Dermis blood vessel endothelial cell (primary cell): ENCODE measurements at regions not wholly inside any gene's neighbourhood (a gene's known extent, or its start where the extent isn't known, plus 50 kb on each side); places are given as distances from the start of the nearest gene placed in this dataset.

Experiments
- DNase-seq: peaks from one replicate; pipeline ENCODE4 v3.0.0; 2010

GRCh38 chr1:194296201-194296600 lies 1109.8 kb upstream of the B3GALT2 start:
- no peak for DNase-seq

DNA sequence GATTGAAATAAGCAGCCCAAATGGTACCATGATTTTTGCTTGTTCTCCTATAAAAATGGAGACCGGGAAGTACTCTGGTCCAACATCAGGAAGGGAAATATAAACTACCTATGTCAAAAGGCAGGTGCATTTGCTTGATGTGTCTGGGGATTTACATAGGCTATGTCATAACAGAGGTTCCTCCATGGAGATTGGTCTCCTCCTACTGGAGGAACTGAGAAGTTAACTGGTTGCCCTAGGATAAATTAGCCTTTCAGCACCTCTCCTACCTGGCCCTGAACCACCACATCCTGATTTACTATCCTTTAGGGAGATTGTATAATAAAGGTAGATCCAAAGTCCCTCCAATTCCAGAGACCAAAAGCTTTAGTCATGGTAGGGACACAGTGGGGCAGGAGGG lies 1109.3 kb upstream of the B3GALT2 start:
- peak; percentile 4 for DNase-seq

- DNase-seq, result no peak
Observed at GRCh38 chr1:194293851-194294405, 1107.5 kb upstream of the B3GALT2 start.

DNA sequence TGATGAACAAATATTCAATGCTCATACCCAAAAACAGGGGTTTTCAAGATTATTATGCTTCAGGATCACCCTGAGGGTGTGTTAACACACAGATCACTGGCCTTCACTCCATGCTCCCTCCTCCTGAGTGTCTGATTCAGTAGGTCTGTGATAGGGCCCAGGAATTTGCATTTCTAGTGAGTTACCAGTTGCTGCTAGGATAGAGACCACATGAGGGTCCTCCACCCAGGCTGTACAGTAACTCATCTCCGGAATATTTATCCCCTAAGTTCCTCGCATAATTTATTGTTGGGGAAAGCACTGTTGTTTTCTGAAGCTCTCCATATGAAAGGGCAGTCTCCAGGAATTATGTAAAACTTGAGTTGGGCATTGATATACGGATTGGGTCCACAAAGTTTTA lies 1106.6 kb upstream of the B3GALT2 start:
- no peak for DNase-seq

DNA sequence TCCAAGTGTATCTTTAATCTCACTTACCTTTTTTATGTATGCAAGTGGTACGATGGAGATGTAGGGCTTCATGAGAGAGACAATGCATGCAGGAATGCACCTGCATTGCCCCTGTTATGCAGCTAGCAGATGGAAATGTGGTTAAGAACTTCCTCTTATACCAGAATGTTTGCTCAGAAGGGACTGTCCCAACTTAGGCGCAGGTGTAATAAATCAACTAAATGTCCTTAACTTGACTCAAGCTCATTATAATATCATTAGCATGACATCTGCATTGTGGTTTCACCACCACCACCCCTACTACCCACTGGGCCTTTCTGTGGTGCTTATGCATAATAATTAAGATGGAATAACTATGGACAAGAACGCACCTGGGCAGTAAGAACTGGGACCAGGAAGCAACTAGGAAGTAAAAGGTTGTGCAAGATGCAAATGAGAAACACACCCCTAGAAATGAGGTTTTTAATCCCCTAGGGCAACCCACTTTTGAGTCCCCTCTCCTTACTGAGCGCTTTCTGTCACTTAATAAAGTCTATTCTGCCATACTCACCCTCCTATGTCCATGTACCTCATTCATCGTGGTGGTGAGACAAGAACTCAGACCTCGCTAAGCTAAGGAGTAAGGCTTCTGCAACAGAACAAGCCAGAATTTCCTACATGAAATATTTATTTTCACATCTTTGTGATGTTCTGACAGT lies 1103.3 kb upstream of the B3GALT2 start:
- no peak for DNase-seq

DNA sequence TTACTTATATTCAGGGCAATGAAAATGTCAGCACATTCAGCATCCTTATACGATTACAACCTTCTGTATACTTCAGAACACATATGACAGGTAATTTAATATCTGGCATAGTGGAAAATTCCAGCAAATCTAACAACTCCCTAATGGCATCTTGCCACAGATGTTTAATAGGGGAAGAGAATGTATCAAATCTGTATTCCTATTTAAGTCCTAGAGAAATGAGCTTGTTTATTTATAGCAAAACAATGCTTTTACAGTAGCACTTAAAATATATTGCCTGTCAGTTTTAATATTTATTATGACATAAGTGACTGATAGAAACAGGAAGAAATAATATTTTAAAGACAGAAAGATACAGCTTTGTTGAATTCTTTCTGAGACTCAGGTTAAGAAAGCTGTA lies 1101.8 kb upstream of the B3GALT2 start:
- DNase-seq, result no peak

DNA sequence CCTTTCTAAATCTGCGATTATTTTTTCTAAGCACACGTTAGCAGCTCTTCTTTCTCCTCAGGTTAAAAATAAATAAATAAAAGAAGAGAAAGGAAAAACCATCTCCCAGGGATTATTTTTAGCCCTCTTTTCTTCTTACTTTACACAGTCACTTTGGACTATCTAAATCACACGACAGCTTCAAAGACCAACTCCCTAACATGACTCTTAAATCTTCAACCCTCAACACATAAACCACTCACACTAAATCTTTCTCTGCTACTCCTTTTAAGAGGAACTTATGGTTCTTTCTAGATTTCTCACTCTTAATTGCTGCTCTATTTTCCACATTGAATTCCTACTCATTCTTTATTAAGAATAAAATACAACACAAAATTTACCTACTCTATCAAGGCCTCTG lies 1095.0 kb upstream of the B3GALT2 start:
- DNase-seq, result no peak

DNA sequence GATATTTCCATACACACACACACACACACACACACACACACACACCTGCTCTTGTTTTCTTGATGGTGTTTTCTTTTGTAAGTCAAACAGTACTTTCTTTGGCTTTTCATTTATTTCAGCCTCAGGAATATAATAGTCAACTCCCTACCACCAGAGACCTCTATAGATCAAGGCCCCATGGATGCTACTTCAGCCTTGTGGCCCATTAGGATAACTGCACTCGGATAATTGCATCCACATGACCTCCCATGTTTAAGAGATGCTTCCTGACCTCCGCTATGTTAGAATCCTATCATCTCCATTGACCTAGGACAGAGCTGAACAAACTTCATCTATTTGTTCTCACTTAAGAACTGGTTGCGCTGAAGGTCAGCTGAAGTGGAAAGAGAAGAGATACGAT lies 1094.0 kb upstream of the B3GALT2 start:
- DNase-seq, result no peak

DNA sequence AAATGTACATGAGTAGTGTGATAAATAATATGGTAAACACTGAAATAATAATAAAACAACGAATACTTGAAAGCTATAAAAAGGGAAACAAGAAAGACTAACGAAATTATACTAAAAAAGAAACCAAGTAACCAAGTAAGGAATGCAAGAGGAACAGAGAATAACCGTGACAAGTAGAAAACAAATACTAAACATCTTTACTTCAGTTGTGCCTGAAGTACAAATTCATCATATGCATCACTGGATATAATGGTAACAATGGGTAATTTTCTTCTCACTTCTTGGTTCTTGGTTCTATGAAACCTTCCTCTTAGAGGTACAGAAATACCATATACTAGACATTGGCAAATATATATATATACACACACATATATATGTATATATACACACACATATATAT lies 1093.6 kb upstream of the B3GALT2 start:
- DNase-seq, result no peak

DNA sequence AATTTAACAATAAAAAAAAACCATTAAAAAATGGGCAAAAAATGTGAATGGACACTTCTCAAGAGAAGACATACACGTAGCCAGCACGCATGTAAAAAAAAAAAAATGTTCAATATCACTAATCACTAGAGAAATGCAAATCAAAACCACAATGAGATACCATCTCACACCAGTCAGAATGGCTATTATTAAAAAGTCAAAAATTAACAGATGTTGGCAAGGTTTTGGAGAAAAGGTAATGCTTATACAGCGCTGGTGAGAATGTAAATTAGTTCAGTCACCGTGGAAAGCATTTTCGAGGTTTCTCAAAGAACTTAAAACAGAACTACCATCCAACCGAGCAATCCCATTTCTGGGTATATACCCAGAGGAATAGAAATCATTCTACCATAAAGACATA lies 1091.5 kb upstream of the B3GALT2 start:
- DNase-seq, result no peak

DNA sequence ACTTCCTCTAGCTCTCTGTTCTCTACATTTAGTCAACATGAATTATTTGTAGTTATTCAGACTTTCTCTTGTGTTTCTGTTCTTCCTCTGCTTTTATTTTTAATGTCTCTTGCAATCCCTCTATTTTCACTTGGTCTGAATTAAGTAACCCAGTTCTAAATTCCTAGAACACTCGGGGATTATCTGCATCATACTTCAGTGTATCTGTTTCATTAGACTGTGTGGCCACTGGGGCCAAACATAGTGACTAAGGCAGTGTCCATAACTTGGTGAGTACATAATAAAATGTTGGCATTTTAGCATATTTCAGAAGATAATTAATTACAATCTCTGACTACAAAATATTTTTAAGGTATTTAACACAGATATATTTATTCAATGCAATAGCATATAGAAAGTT lies 1087.2 kb upstream of the B3GALT2 start:
- no peak for DNase-seq

DNA sequence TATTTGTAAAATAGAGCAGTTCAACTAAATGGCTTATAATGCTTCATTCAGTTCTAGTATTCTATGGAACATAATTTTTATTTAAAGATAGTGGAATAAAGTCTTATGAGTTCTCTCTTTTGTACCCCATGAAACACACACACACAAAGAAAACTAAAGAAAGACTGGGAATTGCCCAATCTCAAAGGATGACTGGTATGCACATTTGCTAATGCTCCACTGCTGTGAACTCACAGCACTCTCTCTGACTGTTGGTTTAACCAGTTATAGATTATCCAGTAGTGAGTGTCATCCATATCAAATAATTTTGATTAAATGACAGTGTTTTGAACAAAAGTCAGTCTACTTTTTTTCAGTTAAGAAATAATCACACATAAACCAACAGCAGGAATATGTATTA lies 1082.4 kb upstream of the B3GALT2 start:
- DNase-seq, result no peak

- no peak for DNase-seq
Observed at GRCh38 chr1:194267021-194267420, 1080.6 kb upstream of the B3GALT2 start.

DNA sequence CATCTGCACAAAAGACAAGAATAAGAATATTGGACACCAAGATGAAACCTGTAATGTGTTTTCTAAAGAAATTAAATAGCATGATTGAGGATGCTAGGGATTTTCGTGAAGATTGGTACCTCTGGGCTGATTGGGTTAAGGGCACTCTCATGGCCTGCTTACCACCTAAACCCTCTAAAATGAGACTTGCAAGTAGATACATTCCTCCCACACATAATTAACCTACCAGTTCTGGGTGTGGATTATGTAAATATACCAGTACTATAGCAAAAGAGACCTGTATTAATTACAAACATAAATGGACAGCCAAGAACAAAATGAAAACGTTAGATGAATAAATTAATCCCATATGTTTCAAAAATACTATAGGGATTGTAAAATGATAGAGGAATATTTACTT lies 1069.6 kb upstream of the B3GALT2 start:
- DNase-seq, result no peak

DNA sequence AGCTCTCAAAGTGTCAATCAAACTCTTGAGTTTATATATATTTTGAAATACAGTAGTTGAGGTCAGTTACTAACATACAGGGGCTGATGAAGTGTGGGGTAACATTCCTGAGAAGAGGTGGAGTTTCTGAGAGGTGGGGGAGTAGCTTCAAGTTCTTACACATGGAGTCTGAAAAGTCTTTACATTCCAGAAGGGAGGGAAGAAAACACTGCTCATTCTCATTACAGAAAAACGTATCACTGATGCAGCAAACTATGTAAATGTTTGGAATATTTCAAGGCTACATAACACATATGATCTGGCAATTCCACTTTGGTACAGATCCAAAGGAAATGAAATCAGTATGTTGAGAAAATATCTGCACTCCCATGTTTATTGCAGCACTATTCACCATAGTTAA lies 1065.8 kb upstream of the B3GALT2 start:
- DNase-seq, result no peak

- DNase-seq, result no peak
Observed at GRCh38 chr1:194241215-194241614, 1054.8 kb upstream of the B3GALT2 start.

- DNase-seq, result no peak
Observed at GRCh38 chr1:194233069-194233468, 1046.7 kb upstream of the B3GALT2 start.

DNA sequence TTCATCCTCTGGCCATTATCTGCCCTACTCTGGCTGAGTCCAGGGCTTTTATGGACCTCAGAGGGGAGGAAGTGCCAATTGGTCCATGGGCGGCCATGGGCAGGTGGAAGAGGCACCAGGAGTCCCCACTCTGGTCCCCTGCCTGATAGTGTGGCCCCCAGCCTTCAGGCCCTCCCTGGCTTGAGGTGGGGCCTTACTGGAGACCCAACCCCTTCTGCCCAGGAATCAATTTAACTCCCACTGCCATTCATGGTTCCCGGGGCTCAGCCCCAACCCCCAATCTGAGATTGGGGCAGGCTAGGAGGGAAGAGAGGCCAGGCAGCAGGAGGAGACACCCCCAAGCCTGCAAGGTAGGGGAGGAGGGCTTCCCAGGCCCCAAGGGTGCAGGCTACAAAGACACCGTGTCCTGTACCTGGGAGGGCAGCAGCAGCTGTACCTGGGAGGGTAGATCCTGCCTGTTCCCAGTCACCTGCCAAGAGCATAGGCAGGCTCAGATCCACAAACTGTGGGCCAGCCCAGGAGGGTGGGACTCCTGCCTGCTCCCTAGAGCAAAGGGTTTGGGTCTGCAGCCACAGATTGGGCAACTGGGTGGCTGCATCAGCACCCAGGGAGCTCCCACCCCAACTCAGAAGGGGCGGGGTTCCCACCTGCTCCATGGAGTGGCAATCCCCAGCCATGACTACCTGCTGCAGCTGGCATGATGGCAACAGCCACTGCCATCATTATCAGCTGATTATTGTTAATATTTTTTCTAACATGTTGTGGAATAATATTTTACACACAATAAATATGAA lies 1044.1 kb upstream of the B3GALT2 start:
- DNase-seq, result no peak

GRCh38 chr1:194228427-194228826 lies 1042.0 kb upstream of the B3GALT2 start:
- no peak for DNase-seq

DNA sequence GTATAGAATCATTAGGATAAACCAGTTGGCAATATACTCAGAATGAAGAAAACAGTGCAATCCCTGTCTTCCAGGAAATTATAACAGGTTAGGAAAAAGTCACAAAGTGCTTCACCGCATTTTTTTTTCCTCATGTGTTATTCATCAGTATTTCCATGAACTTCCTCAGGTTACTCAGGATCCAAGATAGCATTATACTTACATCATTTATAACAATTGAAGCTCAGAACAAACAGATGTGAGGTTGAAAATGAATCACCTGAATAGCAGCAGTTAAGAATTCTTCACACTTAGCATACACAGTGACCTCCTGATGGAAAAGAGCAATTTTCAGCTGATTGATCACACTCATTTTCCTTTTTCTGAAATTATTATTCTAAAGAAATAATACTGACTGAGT lies 1040.7 kb upstream of the B3GALT2 start:
- DNase-seq, result no peak

- DNase-seq, result no peak
Observed at GRCh38 chr1:194225821-194226220, 1039.4 kb upstream of the B3GALT2 start.

DNA sequence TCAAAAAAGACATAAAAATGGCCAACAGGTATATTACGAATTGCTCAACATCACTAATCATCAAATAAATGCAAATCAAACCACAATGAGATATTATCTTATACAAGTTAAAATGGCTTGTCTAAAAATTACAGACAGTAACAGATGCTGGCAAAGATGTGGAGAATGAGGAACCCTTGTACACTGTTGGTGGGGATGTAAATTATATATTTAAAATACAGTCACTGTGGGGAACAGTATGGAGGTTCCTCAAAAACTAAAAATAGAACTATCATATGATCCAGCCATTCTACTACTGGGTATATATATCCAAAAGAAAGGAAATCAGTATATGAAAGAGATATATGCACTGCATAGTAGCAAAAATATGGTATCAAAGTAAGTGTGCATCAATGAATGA lies 1037.2 kb upstream of the B3GALT2 start:
- no peak for DNase-seq

GRCh38 chr1:194215448-194215847 lies 1029.0 kb upstream of the B3GALT2 start:
- DNase-seq, result no peak

DNA sequence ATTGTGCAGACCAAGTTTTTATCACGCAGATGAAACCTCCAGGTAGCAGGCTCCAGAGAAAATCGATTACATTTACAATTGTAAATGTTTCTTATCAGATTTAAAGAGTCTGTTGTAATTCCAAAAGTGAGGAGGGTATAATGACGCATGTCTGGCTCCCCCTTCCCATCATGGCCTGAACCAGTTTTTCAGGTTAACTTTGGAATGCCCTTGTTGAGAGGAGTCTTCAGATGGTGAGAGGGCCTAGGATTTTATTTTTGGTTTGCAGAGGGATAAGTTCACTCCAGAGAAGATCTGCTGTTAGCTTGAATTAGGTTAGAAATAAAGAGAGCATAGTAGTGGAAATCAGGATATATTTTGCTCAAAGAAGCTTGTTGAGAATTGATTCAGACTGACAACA lies 1028.3 kb upstream of the B3GALT2 start:
- DNase-seq, result no peak
